ENCODE measurements at regions not wholly inside any gene's neighbourhood (a gene's known extent, or its start where the extent isn't known, plus 50 kb on each side); places are given as distances from the start of the nearest gene placed in this dataset.

- TF ChIP-seq RNF2 (IDR thresholded peaks at IDR 0.05; ENCODE audit: borderline replicate concordance, low read depth, low read length, missing control alignments, poor library complexity, severe bottlenecking) (no peak), ATF2 (IDR thresholded peaks at IDR 0.05; ENCODE audit: low read length) (no peak), CTCF (IDR thresholded peaks at IDR 0.05; ENCODE audit: control extremely low read depth in 1 of 3, insufficient read depth in 1 of 3, low read depth in 1 of 3, low read length in 3 of 3) (no peak), POLR2A (IDR thresholded peaks at IDR 0.05; ENCODE audit: control extremely low read depth in 1 of 2, low read depth in 2 of 2, low read length in 2 of 2) (no peak), EZH2 (IDR thresholded peaks at IDR 0.05; ENCODE audit: low read depth, low read length, severe bottlenecking) (no peak)
Observed at GRCh38 chr1:22249928-22250680, 107.2 kb upstream of the WNT4 start.

Data from H1 (cell line).